ENCODE measurements at regions not wholly inside any gene's neighbourhood (a gene's known extent, or its start where the extent isn't known, plus 50 kb on each side); places are given as distances from the start of the nearest gene placed in this dataset.
"Not testable (repeated sequence)": the region's sequence is repeated elsewhere in the genome, so short reads cannot be mapped to it uniquely, and the experiment has no call there.

DNA sequence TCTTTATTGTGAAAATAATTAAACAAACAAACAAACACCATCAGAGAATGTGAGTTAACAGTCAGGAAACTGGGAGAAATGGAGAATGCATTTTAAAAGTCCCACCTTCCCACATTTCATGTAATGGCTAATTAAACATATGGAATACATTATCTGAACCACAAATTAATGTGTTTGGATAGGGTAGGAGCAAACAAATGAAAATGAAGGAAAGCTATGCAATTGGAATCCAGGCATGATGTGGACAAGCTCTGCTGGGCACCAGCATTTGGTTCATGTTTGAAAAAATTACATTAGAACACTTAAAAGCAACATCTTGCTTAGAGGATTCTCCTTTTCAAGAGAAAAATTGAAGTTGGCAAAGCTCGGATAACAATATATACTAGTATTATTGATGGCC is 628.1 kb downstream of the LMO4 start:
- DNase-seq (ENCODE audit: low read depth in 2 of 2), result no peak

DNA sequence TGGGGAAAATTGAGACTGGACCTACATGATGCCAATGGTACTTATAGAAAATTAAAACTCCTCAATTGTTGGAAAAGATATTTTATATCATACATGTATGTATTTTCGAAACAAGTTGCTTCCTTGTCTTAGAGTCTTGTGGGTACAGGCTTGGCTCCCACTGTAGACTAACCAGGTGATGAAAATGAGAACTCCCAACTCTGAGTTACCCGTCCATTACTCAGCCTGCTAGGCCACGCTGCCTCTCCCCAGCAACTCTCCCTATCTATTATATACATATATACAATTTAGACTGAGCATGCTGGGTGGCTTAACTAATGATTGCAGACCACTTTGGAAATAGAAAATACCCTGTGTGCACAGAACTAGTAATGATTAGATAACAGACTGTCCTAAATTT is 628.7 kb downstream of the LMO4 start:
- no peak for DNase-seq (ENCODE audit: low read depth in 2 of 2)

- no peak for DNase-seq (ENCODE audit: low read depth in 2 of 2)
Observed at GRCh38 chr1:87958201-87958600, 629.5 kb downstream of the LMO4 start.

GRCh38 chr1:87958716-87959115 is 630.0 kb downstream of the LMO4 start:
- DNase-seq (ENCODE audit: low read depth in 2 of 2), result no peak

DNA sequence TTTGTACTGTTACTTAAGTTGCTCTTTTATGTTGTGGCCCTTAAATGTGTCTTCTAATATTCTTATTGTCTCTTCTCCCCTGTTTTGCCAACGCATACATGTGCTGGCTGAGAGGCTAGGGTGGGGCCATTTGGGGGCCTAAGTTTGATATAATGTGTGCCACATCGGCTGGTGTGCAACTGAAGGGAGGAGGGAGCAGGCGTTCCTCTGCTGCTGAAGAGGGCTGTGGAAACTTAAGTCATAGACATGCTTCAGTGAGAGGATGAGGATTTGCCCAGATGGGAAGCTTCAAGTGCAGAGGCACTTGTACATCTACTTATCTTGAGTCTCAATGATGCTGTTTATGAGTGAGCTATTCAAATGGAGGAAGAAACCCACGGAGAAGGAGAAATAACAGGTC is 630.6 kb downstream of the LMO4 start:
- no peak for DNase-seq (ENCODE audit: low read depth in 2 of 2)

- DNase-seq (ENCODE audit: low read depth in 2 of 2), result no peak
Observed at GRCh38 chr1:87961992-87962391, 633.3 kb downstream of the LMO4 start.

DNA sequence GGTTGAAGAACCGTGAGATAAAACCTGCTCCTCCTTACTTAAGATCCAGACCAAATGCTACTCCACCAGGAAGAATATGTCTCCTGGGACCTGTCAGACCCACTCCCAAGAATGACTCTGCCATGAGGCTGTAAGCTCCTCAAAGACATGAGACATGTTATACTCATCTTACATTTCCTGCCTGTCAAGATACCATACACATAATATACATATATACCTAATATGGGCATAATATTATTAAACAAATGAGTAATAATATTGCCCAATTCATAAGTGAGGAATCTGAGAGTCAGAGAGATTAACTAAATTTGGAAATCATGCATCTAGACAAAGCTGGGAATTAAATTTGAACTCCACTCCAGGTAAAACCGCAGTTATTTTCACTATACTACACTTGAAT is 634.9 kb downstream of the LMO4 start:
- no peak for DNase-seq (ENCODE audit: low read depth in 2 of 2)

- no peak for DNase-seq (ENCODE audit: low read depth in 2 of 2)
Observed at GRCh38 chr1:87965193-87965592, 636.5 kb downstream of the LMO4 start.

DNA sequence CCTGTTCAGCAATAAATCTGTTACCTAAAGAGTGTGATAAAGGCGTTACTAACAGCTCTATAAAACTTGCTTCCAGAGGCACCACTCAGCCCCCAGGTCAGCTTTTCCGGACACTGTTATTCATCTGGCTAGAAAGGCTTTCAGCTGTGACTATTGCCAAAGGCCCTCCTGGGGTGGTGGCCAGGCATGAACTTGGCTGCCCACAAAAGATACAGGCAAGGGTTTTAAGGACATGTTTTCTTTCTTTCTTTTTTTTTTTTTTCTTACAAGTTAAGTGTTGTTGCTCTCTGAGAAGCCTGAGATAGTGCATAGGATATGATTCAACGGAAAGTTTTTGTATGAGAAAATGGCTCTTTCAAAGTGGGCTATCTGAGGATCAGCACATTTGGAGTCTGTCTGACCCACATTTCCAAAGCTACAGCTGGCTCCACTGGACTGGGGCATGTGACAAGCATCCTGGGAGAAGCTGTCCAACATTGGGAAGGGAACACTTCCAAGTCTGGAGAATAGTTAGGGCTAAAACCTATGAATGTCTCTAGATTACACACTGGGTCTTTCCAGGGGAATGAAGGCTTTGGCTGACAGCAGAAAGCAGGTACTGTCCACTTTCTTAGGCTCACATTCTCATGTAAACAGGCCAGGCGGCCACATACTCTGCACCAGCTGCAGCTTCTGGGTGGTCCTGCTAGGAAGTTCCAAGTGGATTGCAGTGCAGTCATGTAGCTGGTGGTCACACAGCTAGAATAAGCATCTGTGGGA is 639.7 kb downstream of the LMO4 start:
- no peak for DNase-seq (ENCODE audit: low read depth in 2 of 2)

- no peak for DNase-seq (ENCODE audit: low read depth in 2 of 2)
Observed at GRCh38 chr1:87969040-87969439, 640.4 kb downstream of the LMO4 start.

DNA sequence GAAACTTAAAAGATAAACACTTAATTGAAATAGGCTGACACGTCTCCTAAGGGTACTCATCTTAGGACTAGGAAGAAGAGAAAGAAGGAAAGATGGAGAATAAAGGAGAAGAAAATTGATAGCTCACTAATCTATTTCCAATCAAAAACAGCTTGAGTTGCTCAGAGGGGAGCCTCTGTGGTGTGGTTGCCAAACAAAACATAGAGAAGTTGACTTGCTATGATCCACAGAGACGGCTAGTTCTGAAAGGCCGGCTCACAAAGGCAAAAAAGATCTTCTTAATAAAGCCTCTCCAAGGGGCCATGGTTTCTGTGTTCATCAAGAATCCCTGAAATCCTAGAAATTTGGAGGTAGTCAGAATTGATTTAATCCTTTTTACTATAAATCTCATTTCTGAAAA is 644.1 kb downstream of the LMO4 start:
- no peak for DNase-seq (ENCODE audit: low read depth in 2 of 2)

- DNase-seq (ENCODE audit: low read depth in 2 of 2), result no peak
Observed at GRCh38 chr1:87973896-87974295, 645.2 kb downstream of the LMO4 start.

GRCh38 chr1:87976316-87976715 is 647.6 kb downstream of the LMO4 start:
- DNase-seq (ENCODE audit: low read depth in 2 of 2), result no peak

DNA sequence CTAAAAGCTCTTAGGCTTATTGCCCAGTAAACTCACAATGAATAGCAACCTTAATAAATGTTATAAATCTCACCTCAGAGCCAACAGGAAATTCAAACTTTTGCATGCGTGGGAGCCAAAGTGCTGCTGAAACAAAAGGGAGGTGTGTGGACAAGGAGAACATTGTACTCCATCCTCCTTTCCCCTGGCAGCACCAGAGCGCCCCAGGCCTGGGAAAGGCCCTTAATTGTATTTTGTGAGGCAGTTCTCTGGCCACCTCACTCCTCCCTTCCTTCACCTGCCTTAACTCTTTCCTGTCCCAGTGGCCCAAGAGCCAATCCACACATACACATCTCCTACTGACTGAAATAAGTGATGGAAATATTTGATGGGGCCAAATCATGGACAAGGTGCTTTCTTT is 648.5 kb downstream of the LMO4 start:
- DNase-seq (ENCODE audit: low read depth in 2 of 2), result no peak

DNA sequence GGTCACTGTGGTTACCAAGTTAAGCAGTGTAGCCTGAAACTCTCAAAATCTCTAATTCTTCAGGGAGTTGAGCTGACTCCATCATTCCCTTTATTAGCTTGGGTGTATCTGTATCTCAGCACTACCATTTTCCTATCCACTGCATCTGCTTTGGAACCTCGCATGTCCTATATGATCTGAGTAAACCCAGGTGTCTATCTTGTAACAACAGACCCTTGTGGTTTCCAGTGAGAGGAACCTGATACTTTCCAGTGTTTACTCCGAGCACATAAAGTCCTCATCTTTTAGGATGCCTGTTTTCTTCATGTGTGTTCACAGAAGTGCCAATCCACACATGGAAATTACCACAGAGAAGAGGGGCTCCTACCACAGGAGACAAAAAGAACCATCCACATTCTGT is 650.4 kb downstream of the LMO4 start:
- DNase-seq (ENCODE audit: low read depth in 2 of 2), result no peak

DNA sequence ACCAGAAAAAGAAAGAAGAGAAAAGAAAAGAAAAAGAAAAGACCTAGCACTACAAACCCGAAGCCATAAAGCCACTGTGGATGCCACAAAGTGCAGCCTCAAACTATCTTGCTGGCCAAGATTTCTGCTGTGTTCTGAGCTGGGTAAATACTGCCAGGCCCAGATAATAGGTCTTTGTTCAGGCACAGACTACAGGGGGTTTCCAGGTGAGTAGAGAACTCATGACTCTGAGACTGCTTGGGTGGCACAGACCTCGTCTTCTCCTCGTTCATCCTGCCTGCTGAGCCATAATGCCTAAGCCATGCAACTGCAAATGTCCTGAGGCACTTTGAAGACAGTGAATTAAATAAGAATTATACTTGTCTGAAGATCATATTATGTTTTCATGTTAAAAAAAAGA is 651.8 kb downstream of the LMO4 start:
- DNase-seq (ENCODE audit: low read depth in 2 of 2), result no peak

DNA sequence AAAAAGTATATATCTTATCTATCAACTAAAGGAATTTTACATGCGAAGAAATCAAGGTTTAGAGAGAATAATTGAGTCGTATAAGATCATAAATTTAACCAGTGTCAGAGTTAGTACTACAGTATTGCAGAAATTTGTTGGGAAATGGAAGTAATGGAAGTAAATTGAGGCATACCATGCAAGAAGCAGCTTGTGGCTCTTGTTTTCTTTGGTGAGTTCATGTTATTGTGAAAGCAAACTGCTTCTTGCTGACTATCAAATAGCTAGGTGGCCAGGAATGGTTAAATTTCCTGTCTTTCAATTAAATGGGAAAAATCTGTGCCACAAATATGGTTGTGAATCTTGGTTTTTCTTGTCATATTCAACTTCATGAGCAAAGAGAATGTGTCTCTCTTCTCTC is 652.7 kb downstream of the LMO4 start:
- no peak for DNase-seq (ENCODE audit: low read depth in 2 of 2)

GRCh38 chr1:87981810-87982209 is 653.1 kb downstream of the LMO4 start:
- DNase-seq (ENCODE audit: low read depth in 2 of 2), result no peak

GRCh38 chr1:87983841-87984240 is 655.2 kb downstream of the LMO4 start:
- DNase-seq (ENCODE audit: low read depth in 2 of 2), result no peak

- DNase-seq (ENCODE audit: low read depth in 2 of 2), result no peak
Observed at GRCh38 chr1:87985071-87985470, 656.4 kb downstream of the LMO4 start.

DNA sequence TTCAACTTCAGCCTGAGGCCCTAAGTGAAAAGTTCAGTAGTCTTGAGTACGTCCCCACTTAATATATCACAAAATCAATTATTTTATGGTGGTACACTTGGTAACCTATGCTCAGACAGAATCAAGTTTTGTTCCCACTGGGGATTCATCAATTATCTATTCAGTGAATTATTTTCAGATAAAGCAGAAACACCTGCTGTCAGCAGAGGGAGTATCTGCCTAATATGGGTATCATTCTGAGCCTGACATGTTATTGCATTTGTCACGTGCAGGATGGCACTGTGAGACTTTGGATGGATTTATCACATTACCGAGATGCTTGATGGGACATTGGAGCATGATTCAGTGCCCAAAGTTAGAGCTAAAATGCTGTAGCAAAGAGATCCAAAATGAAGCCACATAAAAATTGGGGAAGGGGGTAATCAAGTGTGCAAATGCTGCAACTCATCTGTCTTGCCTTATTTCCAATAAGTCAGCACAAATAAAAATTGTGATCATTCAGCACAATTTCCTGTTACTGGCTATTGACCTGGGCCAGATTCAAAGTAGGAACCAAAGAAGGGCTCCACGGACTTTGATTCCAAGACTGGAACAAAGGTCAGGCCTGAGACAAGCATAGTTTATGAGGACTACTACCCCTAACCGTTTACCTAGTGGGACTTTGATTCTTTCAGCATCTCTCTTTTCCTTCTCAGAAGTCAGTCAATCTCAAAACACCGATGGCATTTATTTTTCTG is 657.6 kb downstream of the LMO4 start:
- DNase-seq (ENCODE audit: low read depth in 2 of 2), result no peak

GRCh38 chr1:87989346-87989745 is 660.7 kb downstream of the LMO4 start:
- DNase-seq (ENCODE audit: low read depth in 2 of 2), result no peak

DNA sequence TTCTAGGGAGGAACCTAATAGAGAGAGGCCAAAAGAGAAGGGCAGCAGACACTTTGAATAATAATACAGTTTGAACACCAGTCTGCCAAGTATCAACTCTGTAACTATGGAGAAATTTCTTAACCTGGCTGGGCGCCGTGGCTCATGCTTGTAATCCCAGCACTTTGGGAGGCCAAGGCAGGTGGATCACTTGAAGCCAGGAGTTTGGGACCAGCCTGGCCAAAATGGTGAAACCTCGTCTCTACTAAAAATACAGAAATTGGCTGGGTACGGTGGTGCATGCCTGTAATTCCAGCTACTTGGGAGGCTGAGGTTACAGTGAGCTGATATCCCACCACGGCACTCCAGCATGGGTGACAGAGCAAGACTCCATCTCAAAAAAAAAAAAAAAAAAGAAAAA is 663.9 kb downstream of the LMO4 start:
- not testable (repeated sequence) for DNase-seq (ENCODE audit: low read depth in 2 of 2)

GRCh38 chr1:87993051-87993450 is 664.4 kb downstream of the LMO4 start:
- DNase-seq (ENCODE audit: low read depth in 2 of 2), result no peak

All from stimulated activated CD4-positive, alpha-beta T cell treated with anti-CD3 and anti-CD28 coated beads, Interleukin-1b, Interleukin-23, amount 100 ng/mL, for 1 hour (primary cell).